NCI-H345 (cell line): ENCODE measurements at regions not wholly inside any gene's neighbourhood (a gene's known extent, or its start where the extent isn't known, plus 50 kb on each side); places are given as distances from the start of the nearest gene placed in this dataset.

Source experiments
- DNase-seq: peaks from one replicate; lab custom pipeline; 2025; lab: John Stamatoyannopoulos, UW

DNA sequence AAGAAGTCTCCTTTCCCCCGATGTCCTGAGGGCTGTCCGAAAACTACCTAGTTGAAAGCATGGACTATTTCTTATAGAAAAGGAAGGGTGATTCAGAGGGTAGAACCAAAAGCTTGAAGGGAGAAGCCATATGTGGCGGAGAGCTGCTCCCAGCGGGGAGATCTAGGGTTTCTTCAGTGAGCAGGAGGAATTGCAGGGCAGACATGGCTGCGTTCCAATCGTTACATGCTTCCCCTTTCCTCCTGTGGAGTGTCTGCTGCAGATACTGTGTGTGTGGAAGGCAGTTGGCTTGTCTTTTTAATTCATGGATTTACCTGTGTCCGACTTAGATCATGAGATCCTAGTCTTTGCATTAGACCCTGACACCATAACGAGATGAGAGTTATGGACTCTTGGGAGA is 799.5 kb downstream of the QKI start:
- no peak for DNase-seq

DNA sequence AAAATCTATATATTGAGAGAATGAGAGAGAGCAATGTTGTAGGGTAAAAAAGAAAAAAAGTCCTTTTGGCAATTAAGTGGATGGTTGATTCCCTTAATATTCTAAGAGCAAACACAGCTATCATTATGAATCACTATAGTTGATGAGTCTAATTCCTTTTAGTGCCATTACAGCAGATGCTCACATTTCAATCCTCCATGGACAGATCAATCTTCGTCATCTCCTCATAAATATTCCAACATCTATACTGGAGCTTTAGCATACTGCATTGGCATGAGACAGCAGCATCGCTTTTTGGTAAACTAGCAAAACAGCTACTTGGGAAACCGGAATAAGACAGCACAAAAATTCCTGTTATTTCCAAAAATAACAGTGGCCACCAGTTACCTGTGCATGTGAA is 796.7 kb downstream of the QKI start:
- no peak for DNase-seq

- DNase-seq: no peak
These were observed 796.3 kb downstream of the QKI start for GRCh38 chr6:164210783-164211182.

DNA sequence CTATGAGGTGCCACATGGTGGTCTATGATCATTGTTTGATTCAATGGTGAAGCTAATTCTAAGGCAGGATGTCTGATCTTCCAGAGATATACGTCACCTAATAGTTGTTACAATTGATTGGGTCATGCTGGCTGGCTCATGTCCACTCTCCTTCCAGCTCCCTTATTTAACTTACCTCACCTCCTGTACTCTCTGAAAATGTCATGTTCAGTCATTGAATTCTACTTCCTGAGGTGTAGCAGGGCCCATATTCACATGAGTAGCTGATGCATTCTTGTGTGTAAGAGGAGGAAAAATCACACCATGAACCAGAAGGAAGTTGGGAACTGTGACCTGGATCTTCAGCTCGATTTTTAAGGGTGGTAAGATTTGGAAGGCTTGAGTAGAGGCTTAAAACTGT is 795.8 kb downstream of the QKI start:
- no peak for DNase-seq

GRCh38 chr6:164208371-164208770 is 793.9 kb downstream of the QKI start:
- DNase-seq: no peak

- DNase-seq: no peak
These were observed 792.4 kb downstream of the QKI start for GRCh38 chr6:164206807-164207423.

- DNase-seq: no peak
These were observed 785.6 kb downstream of the QKI start for GRCh38 chr6:164200071-164200470.

DNA sequence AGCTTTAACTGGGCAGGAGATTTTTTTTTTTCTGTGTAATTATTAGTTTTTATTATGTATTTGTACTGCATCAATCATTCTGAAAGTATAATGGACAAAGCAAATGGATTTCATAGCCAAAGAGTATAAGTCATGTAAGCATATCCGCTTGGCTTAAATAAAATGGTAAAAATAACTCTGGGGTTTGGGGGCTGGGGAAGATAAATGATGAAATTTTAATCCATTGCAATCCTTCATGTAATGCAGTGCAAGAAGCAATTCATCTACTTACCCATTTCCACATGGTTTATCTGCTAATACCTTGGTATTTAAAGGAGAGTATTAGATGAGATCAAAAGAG is 781.4 kb downstream of the QKI start:
- DNase-seq: no peak

DNA sequence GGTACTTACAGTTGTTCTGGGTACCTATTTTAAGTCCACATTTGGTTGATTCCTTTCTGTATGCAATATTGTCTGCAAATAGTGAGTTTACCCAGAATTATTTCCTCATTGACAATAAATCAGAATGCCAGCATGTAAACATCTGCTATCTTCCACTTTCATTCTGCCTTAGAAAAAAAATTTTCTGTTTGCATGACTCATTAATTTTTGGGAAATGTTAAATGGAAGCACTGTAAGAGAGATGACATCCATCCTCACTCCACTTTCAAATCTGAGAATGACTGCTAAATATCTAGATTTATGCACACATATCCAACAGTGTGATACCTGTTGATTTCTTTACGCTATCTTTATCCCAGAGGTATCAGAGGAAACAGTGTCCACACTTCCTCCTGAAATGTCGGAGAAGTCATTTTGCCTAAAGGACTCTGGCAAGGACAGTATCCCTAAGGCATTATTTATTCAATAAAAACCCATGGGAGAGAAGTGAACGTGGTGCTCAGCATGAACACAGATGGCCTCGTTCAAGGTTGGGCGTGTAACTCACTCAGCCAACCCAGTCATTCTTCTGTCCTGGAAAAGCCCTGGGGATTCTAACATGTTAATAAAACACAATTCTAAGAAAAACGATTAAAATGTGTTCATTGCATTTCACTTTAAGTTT is 780.9 kb downstream of the QKI start:
- DNase-seq: no peak

GRCh38 chr6:164188861-164189260 is 774.3 kb downstream of the QKI start:
- no peak for DNase-seq

GRCh38 chr6:164185471-164185871 is 771.0 kb downstream of the QKI start:
- no peak for DNase-seq

GRCh38 chr6:164184410-164184809 is 769.9 kb downstream of the QKI start:
- no peak for DNase-seq

GRCh38 chr6:164183556-164184123 is 769.1 kb downstream of the QKI start:
- no peak for DNase-seq

- no peak for DNase-seq
These were observed 764.3 kb downstream of the QKI start for GRCh38 chr6:164178679-164179332.

DNA sequence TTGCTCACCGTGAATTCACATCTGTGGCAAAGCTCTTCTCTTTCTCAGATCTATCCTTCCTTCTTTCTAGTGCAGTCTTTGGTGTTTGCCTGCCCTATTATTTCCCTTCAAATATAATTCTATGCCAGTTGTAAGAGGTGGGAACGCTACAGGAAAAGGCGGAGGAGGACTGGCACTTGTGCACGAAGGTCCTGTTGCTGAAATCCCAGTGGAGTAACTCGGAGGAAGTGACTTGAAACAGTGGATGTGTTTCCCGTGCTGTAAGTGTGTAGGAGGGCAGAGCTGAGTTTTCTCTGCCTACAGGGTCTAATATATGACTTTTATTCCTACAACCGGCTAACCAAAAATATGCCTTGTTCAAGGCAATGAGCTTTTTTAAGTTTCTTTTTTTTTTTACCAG is 754.8 kb downstream of the QKI start:
- no peak for DNase-seq

DNA sequence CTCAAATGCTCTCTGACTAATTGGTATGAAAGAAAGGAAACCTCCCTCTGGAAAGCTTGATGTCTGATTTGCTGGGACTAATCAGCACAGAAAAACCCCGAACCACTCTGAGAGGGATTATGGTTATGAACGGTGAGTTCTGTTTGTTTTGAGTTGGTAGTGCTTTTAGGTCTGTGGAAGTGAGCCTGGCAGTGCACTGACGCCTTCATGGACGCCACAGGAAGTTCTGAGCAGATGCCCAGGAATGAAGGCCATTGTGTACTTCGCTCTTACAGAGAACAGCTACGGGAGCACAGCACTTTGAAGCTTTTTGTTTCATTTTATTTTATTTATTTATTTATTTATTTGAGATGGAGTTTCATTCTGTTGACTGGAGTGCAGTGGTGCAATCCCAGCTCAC is 754.1 kb downstream of the QKI start:
- DNase-seq: no peak

DNA sequence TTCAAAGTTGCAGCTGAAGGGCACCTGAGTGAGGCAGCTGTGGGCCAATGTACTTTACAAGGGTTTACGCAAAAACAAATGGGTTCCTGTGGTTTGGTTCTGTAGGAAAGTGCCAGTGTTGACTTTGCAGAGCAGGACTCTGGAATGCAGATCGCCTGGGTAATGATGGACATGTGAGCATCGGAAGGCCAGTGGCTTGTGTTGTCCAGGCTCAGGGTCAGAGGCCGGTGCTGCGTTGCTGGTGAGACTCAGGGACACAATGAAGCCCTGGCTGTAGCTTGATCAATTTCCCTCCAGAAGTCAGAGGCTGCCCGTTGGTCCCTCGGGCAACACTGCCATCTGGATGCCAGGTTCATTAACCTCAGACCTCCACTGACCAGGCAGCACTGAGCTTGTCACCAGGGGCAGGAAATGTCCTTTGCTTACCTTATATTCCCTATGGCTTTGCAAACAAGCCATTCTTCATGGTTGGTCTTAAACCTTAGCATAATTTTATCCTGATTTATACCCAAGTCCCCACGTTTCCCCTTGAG is 753.4 kb downstream of the QKI start:
- no peak for DNase-seq

- no peak for DNase-seq
These were observed 752.5 kb downstream of the QKI start for GRCh38 chr6:164166996-164167395.

- DNase-seq: no peak
These were observed 752.0 kb downstream of the QKI start for GRCh38 chr6:164166515-164166914.

DNA sequence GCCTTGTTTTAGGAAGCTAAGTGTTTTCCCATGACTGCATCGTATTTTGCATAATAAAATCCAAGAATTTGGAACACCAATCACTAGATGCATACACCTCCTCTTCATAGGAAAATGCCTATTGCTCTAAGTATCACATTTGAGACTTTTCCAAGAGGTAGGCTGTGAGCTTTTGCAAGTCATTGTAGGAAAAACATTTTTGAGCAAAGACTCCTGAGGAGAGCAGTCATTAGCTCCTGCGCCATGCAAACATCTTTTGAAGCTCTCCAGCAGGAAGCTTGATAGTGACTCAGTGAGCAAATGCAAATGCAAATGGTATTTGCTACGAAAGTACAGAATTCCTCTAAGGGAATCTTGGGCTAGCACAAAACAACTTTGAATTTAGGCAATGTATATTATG is 750.4 kb downstream of the QKI start:
- DNase-seq: no peak

GRCh38 chr6:164163239-164163638 is 748.7 kb downstream of the QKI start:
- DNase-seq: no peak

- DNase-seq: no peak
These were observed 744.5 kb downstream of the QKI start for GRCh38 chr6:164159061-164159460.

GRCh38 chr6:164154588-164154987 is 740.1 kb downstream of the QKI start:
- DNase-seq: no peak
